Endothelial cell of umbilical vein (primary cell): ENCODE measurements at regions not wholly inside any gene's neighbourhood (a gene's known extent, or its start where the extent isn't known, plus 50 kb on each side); places are given as distances from the start of the nearest gene placed in this dataset.

Source experiments
- BruUV-seq: library from RNA; stranded (reverse); fragments of 400-500 nt; replicated peaks from 2 replicates; lab custom pipeline; 2021; lab: Mats Ljungman, UMichigan
- CTCF ChIA-PET: fragments of 300-600, 350-600 bp; sonication (Branson Sonifier 250); formaldehyde crosslinking; loops from one replicate; lab custom pipeline; 2021; ENCODE audit warnings: antibody characterized with exemption, inconsistent platforms; lab: Charles Lee
- POLR2A ChIA-PET: fragments of 300-600, 350-600 bp; sonication (Branson Sonifier 250); formaldehyde crosslinking; loops from one replicate; lab custom pipeline; 2021; ENCODE audit warnings: antibody characterized with exemption, inconsistent platforms; lab: Charles Lee
- DNase-seq: peaks from one replicate; pipeline ENCODE4 v3.0.0-alpha.2; 2011; ENCODE audit warnings: low read depth, low spot score
- FAIRE-seq: peaks from 2 replicates; lab custom pipeline; 2011; peaks lifted over from hg19 to GRCh38; lab: Jason Lieb, UNC
- H2AFZ ChIP-seq: 2 replicates; pipeline ENCODE4 v1.6.0; 2012; ENCODE audit warnings: low read depth, low read length, control low read depth, inconsistent platforms
- H3K27ac ChIP-seq: 2 replicates; pipeline ENCODE4 v1.5.1; 2011; ENCODE audit warnings: low read depth, mild to moderate bottlenecking, control low read depth, low read length, moderate library complexity; ENCODE audit not compliant: insufficient read depth
- H3K27me3 ChIP-seq, 2 experiments: 2 replicates each; pipeline versions ENCODE4 v1.6.0 to v1.6.1; 2011; ENCODE audit warnings: low read length in 2 of 2, mixed read lengths in 1 of 2; ENCODE audit not compliant: control insufficient read depth in 2 of 2, insufficient read depth in 2 of 2
- H3K36me3 ChIP-seq, 2 experiments: 2 replicates in 1 of 2; 3 replicates in 1 of 2; pipeline ENCODE4 v1.5.1; 2011; ENCODE audit warnings: low read length in 2 of 2, mild to moderate bottlenecking in 1 of 2, moderate library complexity in 1 of 2; ENCODE audit not compliant: control insufficient read depth in 2 of 2, insufficient read depth in 2 of 2; ENCODE audit errors: extremely low read depth in 1 of 2
- H3K4me1 ChIP-seq: 3 replicates; pipeline ENCODE4 v1.5.1; 2011; ENCODE audit warnings: mild to moderate bottlenecking, low read length; ENCODE audit not compliant: control insufficient read depth, insufficient read depth; ENCODE audit errors: extremely low read depth
- H3K4me2 ChIP-seq: 2 replicates; pipeline ENCODE4 v1.6.1; 2011; ENCODE audit warnings: low read length, control low read depth, mixed read lengths; ENCODE audit not compliant: insufficient read depth
- H3K4me3 ChIP-seq, 3 experiments: fragments of 200-600 bp in 1 of 3; sonication (generic), shearing (Covaris generic) in 1 of 3; replicated peaks in 1 of 3; 2 replicates each; pipeline ENCODE4 v1.5.1; 2011 to 2016; ENCODE audit warnings: control low read depth in 3 of 3, low read length in 3 of 3, mild to moderate bottlenecking in 2 of 3, inconsistent platforms in 1 of 3, low read depth in 1 of 3, moderate library complexity in 1 of 3; ENCODE audit not compliant: insufficient read depth in 1 of 3
- H3K79me2 ChIP-seq: 2 replicates; pipeline ENCODE4 v1.6.0; 2012; ENCODE audit warnings: low read length, inconsistent platforms; ENCODE audit not compliant: control insufficient read depth, insufficient read depth
- H3K9ac ChIP-seq: replicated peaks from 2 replicates; pipeline ENCODE3; 2011; ENCODE audit warnings: low read length, control low read depth; ENCODE audit not compliant: insufficient read depth; ENCODE audit errors: extremely low read depth
- H3K9me1 ChIP-seq: replicated peaks from 3 replicates; pipeline ENCODE4 v1.6.0; 2011; ENCODE audit warnings: mild to moderate bottlenecking, low read length; ENCODE audit not compliant: control insufficient read depth, insufficient read depth; ENCODE audit errors: extremely low read depth
- H3K9me3 ChIP-seq: replicated peaks from 2 replicates; pipeline ENCODE4 v1.5.1; 2012; ENCODE audit warnings: low read length, inconsistent platforms; ENCODE audit not compliant: control insufficient read depth, insufficient read depth
- H4K20me1 ChIP-seq: replicated peaks from 2 replicates; pipeline ENCODE3; 2011; ENCODE audit warnings: mild to moderate bottlenecking, low read length; ENCODE audit not compliant: control insufficient read depth, insufficient read depth; ENCODE audit errors: extremely low read depth
- EZH2 ChIP-seq: IDR thresholded peaks from 2 replicates; pipeline ENCODE4 v1.6.1; 2012; ENCODE audit warnings: borderline replicate concordance, low read depth, mild to moderate bottlenecking, moderate library complexity, low read length, inconsistent platforms; ENCODE audit not compliant: severe bottlenecking
- FOS ChIP-seq: IDR thresholded peaks from 2 replicates; pipeline ENCODE4 v1.6.1; 2011; ENCODE audit warnings: mild to moderate bottlenecking, low read length, moderate library complexity, borderline replicate concordance; ENCODE audit not compliant: insufficient read depth
- GATA2 ChIP-seq: IDR thresholded peaks from 2 replicates; pipeline ENCODE4 v1.7.0; 2011; ENCODE audit warnings: low read depth, mild to moderate bottlenecking, moderate library complexity, mixed read lengths, low read length; ENCODE audit not compliant: insufficient read length, insufficient read depth
- JUN ChIP-seq: IDR thresholded peaks from 2 replicates; pipeline ENCODE4 v1.6.1; 2011; ENCODE audit warnings: borderline replicate concordance, low read depth; ENCODE audit not compliant: insufficient read length, insufficient read depth
- MAX ChIP-seq: IDR thresholded peaks from 2 replicates; pipeline ENCODE4 v1.6.1; 2011; ENCODE audit not compliant: insufficient read depth, insufficient read length
- MYC ChIP-seq: IDR thresholded peaks from one replicate; pipeline ENCODE4 v1.6.1; 2011; ENCODE audit warnings: mild to moderate bottlenecking, low read depth, low read length
- POLR2A ChIP-seq: IDR thresholded peaks from 2 replicates; pipeline ENCODE4 v1.6.1; 2012; ENCODE audit warnings: low read depth, mild to moderate bottlenecking, control low read depth, low read length
- POLR2AphosphoS5 ChIP-seq: IDR thresholded peaks from 2 replicates; pipeline ENCODE4 v1.6.1; 2012; ENCODE audit warnings: low read depth, mild to moderate bottlenecking, control low read depth, low read length, moderate library complexity; ENCODE audit not compliant: insufficient read depth
- dilution Hi-C: fragments of 300-500 bp; cut with MboI; formaldehyde crosslinking; loops from one replicate; pipeline ENCODE4 v1.15.0; 2019; ENCODE audit warnings: low sequenced_read_pairs; ENCODE audit not compliant: extremely low pct_ligation_motif_present
- intact Hi-C: fragments of 100-400 bp; cut with micrococcal nuclease; formaldehyde crosslinking; loops from one replicate; pipeline ENCODE4 v1.10.0; 2022
- TF ChIP-seq, protein P1 (sequence below), 2 donors: IDR thresholded peaks; 1 replicate in 1 of 2; 2 replicates in 1 of 2; pipeline ENCODE4 v1.5.1; 2011; ENCODE audit warnings: low read length in 2 of 2, mild to moderate bottlenecking in 2 of 2, moderate library complexity in 2 of 2, control low read depth in 1 of 2, inconsistent platforms in 1 of 2, low read depth in 1 of 2; ENCODE audit not compliant: insufficient read depth in 1 of 2; ENCODE audit errors: extremely low read depth in 1 of 2

DNA sequence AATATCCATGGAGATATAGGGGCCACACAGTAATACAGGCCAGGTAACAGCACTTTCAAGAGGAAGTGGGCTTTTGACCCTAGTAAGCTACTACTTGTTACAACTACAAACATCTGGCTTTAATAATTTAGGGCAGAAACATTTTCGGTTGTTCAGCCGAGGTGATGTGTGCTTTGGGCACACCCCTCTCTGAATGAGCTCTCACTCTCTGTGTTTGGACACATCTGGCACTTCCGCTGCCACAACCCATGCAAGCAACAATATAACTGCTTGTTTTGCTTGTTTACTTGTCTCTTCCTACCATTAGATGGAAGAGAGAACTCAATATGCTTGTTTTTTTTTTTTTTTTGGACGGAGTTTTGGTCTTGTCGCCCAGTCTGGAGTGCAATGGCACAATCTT is 277.2 kb downstream of the HS3ST1 start:
- no peak overlapping the region for H3K9ac ChIP-seq
- no peak overlapping the region for H3K4me2 ChIP-seq
- no peak overlapping the region for H2AFZ ChIP-seq
- dilution Hi-C loops (no loop called here), intact Hi-C loops (loop anchor here (10.0 kb wide), 1 partner anchor 597 kb away; no protein-coding TSS in a partner anchor)
- no TSS peak for BruUV-seq
- H3K9me1 ChIP-seq, result no peaks in the 10 kb centered on the region
- no peaks in the 10 kb centered on the region for H3K36me3 ChIP-seq
- no peak for TF ChIP-seq MYC
- no peak for TF ChIP-seq EZH2
- TF ChIP-seq JUN, result no peak
- no peak for TF ChIP-seq POLR2A
- no peak for TF ChIP-seq POLR2AphosphoS5
- no peak for TF ChIP-seq MAX
- no peak for TF ChIP-seq FOS
- TF ChIP-seq, protein P1, sequence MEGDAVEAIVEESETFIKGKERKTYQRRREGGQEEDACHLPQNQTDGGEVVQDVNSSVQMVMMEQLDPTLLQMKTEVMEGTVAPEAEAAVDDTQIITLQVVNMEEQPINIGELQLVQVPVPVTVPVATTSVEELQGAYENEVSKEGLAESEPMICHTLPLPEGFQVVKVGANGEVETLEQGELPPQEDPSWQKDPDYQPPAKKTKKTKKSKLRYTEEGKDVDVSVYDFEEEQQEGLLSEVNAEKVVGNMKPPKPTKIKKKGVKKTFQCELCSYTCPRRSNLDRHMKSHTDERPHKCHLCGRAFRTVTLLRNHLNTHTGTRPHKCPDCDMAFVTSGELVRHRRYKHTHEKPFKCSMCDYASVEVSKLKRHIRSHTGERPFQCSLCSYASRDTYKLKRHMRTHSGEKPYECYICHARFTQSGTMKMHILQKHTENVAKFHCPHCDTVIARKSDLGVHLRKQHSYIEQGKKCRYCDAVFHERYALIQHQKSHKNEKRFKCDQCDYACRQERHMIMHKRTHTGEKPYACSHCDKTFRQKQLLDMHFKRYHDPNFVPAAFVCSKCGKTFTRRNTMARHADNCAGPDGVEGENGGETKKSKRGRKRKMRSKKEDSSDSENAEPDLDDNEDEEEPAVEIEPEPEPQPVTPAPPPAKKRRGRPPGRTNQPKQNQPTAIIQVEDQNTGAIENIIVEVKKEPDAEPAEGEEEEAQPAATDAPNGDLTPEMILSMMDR (IDR thresholded peaks at IDR 0.05; ENCODE audit: extremely low read depth in 1 of 2, insufficient read depth in 1 of 2, low read depth in 1 of 2, low read length in 2 of 2), result no peak
- no peak for TF ChIP-seq GATA2
- POLR2A ChIA-PET, result no interaction called here
- no peaks in the 10 kb centered on the region for H3K27me3 ChIP-seq
- no peaks in the 10 kb centered on the region for H3K4me1 ChIP-seq
- CTCF ChIA-PET, result no interaction called here
- FAIRE-seq (no peak), DNase-seq (no peak)
- H3K4me3 ChIP-seq, result no peak overlapping the region
- no peaks in the 10 kb centered on the region for H3K79me2 ChIP-seq
- no peaks in the 10 kb centered on the region for H4K20me1 ChIP-seq
- no peaks in the 10 kb centered on the region for H3K9me3 ChIP-seq
- H3K27ac ChIP-seq, result no peak overlapping the region
